SHP77 treated with DMSO at 0.1 percent for 48 hours (cell line): ENCODE measurements at regions not wholly inside any gene's neighbourhood (a gene's known extent, or its start where the extent isn't known, plus 50 kb on each side); places are given as distances from the start of the nearest gene placed in this dataset.

Experiments used
- DNase-seq: peaks from one replicate; lab custom pipeline; 2025; lab: John Stamatoyannopoulos, UW

- DNase-seq, result no peak
Measured at GRCh38 chr6:141316236-141316635, 816.5 kb upstream of the GJE1 start.

- DNase-seq, result no peak
Measured at GRCh38 chr6:141313986-141314385, 818.7 kb upstream of the GJE1 start.

DNA sequence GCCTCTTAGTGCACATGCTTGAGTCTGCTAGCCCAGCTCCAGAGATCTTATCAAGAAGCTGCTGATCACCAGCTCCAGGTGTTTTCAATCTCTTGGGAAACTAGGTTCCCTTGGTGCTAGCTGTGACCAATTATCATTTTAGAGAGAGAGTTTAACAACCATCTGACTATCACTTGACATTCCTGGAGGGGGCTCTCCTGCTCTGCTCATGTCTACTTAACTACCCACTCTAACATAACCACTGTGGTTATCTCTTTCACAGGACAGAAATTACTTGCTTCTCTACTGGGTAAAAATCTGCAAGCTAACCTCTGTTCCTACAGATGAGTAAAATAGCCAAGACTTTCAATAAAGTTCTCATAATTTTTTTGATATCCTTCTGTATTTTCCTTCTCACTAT lies 823.4 kb upstream of the GJE1 start:
- DNase-seq, result peak; percentile 26

- DNase-seq, result no peak
Measured at GRCh38 chr6:141307309-141307998, 825.3 kb upstream of the GJE1 start.

- no peak for DNase-seq
Measured at GRCh38 chr6:141303907-141304306, 828.8 kb upstream of the GJE1 start.

- no peak for DNase-seq
Measured at GRCh38 chr6:141301779-141302178, 830.9 kb upstream of the GJE1 start.

DNA sequence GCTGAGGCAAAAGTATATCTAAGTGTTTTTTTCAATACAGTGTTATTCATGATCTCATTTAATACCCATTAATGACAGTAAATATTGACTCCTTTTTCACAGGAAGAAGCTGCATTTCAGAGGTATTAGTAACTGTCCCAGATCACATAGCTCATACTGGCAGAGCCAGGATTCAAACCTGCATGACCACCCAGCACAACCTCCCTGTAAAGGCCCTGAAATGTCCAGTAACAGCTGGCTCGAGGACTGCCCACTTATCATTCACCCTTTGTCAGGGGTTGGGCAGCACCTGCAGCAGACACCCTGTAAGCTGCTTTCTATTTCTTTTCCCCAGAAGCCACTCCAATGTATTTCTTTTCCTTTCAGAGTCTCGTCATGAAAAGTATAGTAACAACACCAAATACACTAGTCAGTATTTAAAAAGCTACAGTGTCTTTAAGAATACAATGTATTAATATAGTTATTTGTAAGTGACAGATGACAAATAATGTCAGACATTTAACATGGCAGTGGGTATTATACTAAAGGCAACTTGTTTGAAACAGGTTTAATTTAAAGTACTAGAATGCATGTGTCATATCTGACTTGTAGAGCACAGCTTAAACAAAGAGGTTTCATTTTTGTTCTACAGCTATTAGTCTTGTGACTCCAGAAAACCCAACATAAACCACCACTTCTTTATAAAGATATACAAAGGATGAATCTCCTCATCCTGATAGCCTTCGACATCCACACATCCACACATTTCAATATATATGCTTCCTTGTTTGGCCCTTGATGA lies 841.6 kb upstream of the GJE1 start:
- DNase-seq, result peak; percentile 41

DNA sequence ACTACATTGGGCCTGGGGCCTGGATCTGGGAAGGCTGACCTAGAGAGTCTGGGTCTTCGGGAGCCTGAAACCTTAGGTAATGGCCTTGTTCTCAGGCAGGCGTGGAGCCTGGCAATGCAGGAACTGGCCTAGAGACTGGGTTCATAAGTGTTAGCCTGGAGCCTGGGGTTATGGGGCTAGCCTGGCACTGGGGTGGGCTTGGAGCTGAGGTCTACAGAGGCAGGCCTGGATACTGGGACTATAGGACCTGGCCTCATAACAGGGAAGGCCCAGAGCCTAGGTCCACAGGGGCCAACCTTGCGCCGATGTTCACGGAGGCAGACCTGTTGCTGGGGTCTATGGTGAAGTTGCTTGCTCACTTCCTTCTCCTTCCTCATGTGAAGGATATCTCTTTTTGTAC lies 843.8 kb upstream of the GJE1 start:
- no peak for DNase-seq

DNA sequence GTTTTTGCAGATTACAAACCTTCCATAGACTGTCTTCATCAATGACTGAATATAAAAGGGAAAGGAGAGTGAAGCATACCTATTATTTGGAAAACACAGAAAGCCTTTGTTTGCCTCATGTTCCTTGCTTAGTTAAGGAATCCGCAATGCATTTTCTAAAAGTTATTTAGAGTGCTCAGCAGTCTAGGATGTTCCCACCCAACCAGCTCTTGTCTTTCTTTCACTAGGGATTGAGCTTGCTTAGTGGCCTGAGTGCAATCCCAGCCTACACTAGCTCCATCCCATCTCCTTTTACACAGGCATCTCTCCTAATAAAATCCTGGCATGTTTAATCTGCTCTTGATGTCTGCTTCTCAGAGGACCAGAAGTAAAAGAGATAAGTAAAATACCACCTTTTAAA lies 850.5 kb upstream of the GJE1 start:
- no peak for DNase-seq

DNA sequence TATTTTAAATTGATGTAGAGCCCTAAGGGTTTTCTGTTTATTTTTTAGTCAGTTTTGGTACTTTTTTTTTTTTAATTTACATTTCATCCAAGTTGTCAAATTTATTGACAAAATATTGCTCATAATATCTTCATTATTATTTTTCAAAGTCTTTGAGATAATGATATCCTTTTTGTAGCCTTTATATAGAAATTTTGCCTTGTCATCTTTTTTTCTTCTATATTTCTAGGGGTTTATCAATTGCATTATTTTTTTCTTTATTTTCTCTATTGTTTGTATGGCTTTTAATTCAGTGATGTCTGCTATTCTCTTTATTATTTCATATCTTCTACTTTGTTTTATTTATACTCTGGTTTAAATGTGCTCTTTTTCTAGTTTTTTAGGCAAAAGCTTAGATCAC lies 863.0 kb upstream of the GJE1 start:
- no peak for DNase-seq

DNA sequence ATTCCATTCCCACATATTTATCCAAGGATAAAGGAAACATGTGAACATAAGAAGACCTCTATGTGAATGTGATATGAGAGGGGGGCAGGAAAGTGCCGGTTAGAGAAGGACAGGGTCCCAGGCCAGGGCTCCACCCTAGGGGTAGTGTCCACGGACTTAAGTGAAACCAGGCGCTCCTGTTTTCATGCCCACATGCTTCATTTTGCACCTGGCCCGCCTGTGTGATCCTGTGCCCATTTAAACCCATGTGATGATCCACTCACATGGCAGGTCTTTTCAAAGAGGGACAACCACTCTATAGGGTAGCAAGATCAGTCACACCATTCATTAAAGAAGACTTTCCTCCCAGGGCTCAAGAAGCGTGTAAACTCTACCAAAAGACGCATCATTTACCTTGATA lies 865.3 kb upstream of the GJE1 start:
- DNase-seq, result peak; percentile 84

DNA sequence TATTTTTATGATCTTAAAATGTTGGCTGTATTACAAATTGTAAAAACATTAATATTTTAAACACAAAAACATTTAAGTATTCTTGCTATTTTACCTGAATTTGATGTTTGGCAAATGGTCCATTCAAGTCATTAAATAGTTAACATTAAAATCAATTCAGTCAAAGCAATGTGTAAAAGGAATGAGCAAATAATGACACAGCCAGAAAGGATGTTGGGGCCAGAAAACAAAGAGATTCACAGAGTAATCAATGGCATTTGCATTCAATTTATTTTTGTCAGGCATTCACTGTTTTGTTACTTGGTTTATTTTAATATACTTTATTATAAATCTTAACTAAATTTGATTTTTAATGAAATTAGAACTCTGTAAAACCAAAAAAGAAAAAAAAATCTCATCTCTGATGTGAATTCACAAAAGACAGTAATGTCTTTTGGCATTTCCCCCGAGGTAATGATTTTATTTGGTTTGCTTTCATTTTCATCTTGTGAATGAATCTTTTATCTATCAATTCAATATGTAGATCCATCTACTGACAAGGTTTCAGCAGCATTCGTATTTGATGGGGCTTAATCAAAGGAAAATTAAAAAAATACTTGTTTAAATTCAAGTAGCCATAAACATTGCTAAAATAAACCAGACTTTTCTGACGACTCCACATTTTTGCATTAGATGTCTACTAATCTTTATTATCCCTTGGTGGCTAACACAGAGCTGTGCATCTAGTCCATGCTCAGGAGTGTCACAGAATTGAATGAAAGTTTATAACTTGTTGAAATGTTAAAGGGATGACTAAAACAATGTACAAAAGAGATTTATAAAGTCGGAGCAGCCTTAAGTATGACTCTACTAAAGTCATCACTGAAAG lies 866.7 kb upstream of the GJE1 start:
- DNase-seq, result no peak

- no peak for DNase-seq
Measured at GRCh38 chr6:141264101-141264500, 868.6 kb upstream of the GJE1 start.

- peak; percentile 58 for DNase-seq
Measured at GRCh38 chr6:141261672-141262060, 871.1 kb upstream of the GJE1 start.

GRCh38 chr6:141261016-141261671 lies 871.6 kb upstream of the GJE1 start:
- DNase-seq, result peak; percentile 41

DNA sequence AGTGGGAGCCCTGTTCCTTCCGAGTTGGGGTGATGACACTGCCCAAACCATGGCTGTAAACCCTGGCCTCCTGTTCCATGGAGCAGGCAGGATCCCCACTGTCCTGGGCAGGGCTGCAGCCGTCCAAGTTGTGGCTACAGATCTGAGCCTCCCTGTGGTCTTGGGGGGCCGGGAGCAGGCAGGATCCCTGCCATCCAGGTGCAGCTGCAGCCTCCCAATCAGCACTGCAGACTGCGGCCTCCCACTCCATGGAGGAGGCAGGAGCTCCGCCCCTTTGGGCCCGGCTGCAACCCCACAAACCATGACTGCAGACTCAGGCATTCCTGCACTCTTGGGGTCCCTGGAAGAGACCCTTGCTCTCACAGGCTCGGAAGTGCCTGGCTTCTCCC lies 872.1 kb upstream of the GJE1 start:
- DNase-seq, result no peak

- no peak for DNase-seq
Measured at GRCh38 chr6:141259807-141260206, 872.9 kb upstream of the GJE1 start.

- no peak for DNase-seq
Measured at GRCh38 chr6:141259091-141259490, 873.6 kb upstream of the GJE1 start.

- DNase-seq, result no peak
Measured at GRCh38 chr6:141258516-141258915, 874.2 kb upstream of the GJE1 start.

DNA sequence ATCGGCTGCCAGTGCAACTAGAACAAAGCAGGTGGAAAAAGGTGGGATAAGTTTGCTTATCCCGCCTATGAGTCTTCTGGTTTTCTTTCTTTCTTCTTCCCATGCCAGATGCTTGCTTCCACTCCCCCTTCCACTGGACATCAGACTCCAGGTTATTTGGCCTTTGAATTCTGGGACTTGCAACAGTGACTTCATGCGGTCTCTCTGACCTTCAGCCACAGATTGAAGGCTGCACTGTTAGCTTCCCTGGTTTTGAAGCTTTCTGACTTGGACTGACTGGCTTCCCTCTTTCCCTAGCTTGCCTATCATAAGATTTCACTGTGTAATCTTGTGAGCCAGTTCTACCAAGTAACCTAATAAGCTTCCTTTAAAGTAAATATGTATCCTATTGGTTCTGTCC lies 878.4 kb upstream of the GJE1 start:
- no peak for DNase-seq

DNA sequence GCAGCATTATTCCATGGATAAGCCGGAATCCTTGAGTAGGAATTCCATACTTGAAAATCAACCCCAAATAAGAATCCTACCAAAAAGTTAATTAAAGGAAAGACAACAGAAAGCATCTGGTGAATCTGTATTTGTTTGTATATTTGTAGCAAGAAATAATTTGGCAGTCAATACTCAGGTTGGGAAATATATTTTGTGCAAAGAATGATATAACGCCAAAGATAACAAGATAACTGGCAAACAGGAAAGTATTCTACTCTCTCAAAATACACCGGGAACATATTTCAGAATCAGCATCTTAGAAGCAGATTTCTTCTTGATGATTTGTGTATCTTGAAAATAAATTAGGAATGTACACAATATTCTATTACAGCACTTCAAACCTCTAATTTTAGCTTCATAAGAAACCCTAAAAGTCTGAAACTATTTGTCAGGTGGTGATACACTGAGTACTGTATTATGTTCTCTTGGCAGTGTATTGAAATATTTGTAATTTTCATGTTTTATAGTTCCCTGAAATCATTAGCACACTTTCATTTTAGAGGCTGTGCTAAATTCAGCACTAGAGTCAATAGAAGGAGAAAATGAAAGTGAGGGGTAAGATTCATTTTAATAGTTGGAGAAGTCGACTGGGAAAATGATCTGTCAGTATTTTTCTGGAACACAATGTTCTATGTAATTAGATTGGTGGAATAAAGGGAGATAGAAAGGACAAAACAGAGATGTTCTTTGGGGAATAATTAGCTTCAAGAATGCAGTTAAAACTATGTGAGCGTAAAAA lies 879.7 kb upstream of the GJE1 start:
- no peak for DNase-seq
